Esophagus muscularis mucosa (tissue), 4 donors: ENCODE measurements at regions not wholly inside any gene's neighbourhood (a gene's known extent, or its start where the extent isn't known, plus 50 kb on each side); places are given as distances from the start of the nearest gene placed in this dataset.

Experiments
- CTCF ChIP-seq, 3 experiments: fragments of 200-600 bp in 2 of 3; fragments of 450-650 bp in 1 of 3; sonication (generic) in 2 of 3; IDR thresholded peaks; one replicate each; pipeline ENCODE4 v1.5.1; 2017 to 2019; ENCODE audit warnings: antibody characterized with exemption in 3 of 3, mild to moderate bottlenecking in 2 of 3, moderate library complexity in 1 of 3
- EP300 ChIP-seq: sonication (generic); formaldehyde crosslinking; IDR thresholded peaks from one replicate; pipeline ENCODE4 v1.6.1; 2017; ENCODE audit warnings: antibody characterized with exemption
- POLR2A ChIP-seq: fragments of 450-650 bp; IDR thresholded peaks from one replicate; pipeline ENCODE4 v1.6.1; 2017; ENCODE audit warnings: antibody characterized with exemption, moderate library complexity, mild to moderate bottlenecking, low read depth
- POLR2AphosphoS5 ChIP-seq, 2 donors: sonication (generic); formaldehyde crosslinking; IDR thresholded peaks; one replicate each; pipeline ENCODE4 v1.6.1; 2017; ENCODE audit warnings: antibody characterized with exemption in 2 of 2

- TF ChIP-seq CTCF (IDR thresholded peaks at IDR 0.05) (no peak), EP300 (no peak), POLR2A (no peak), POLR2AphosphoS5 (IDR thresholded peaks at IDR 0.05) (no peak)
Observed at GRCh38 chr2:12075603-12076002, 329.2 kb downstream of the LPIN1 start.
